ENCODE measurements at regions not wholly inside any gene's neighbourhood (a gene's known extent, or its start where the extent isn't known, plus 50 kb on each side); places are given as distances from the start of the nearest gene placed in this dataset.

GRCh38 chr14:98229656-98230366 is 1042.2 kb downstream of the BCL11B start:
- H2AK5ac ChIP-seq (ENCODE audit: low read depth, low read length): no peak overlapping the region
- H2BK15ac ChIP-seq (ENCODE audit: low read depth, low read length): no peak overlapping the region
- H2BK20ac ChIP-seq (ENCODE audit: low read depth, low read length): no peak overlapping the region
- H3K27ac ChIP-seq (ENCODE audit: insufficient read depth, low read length): no peak overlapping the region
- BruUV-seq (replicated peaks): no TSS peak
- no peaks in the 10 kb centered on the region for H3K36me3 ChIP-seq (ENCODE audit: control insufficient read depth, insufficient read depth, low read length)
- H3K56ac ChIP-seq (ENCODE audit: extremely low read depth, insufficient read depth, low read length): no peak overlapping the region
- no peaks in the 10 kb centered on the region for H3K79me1 ChIP-seq (ENCODE audit: low read depth in 1 of 2, low read length in 2 of 2)
- H3K9me3 ChIP-seq (ENCODE audit: control insufficient read depth, insufficient read depth, low read length): peaks cover 29% of the 10 kb centered on the region
- H4K20me1 ChIP-seq (ENCODE audit: insufficient read depth, low read length): no peaks in the 10 kb centered on the region
- H4K5ac ChIP-seq (ENCODE audit: low read depth, low read length): no peak overlapping the region
- no peak overlapping the region for H4K91ac ChIP-seq (ENCODE audit: insufficient read depth, low read depth, low read length)
- POLR2A ChIA-PET (ENCODE audit: unreplicated experiment): no interaction called here
- dilution Hi-C loops (cut with HindIII; ENCODE audit: low sequenced_read_pairs, unreplicated experiment): no loop called here
- H4K8ac ChIP-seq (ENCODE audit: low read depth in 2 of 2, low read length in 2 of 2): no peak overlapping the region
- DNase-seq (no peak), ATAC-seq (ENCODE audit: low read depth) (no peak)
- 6% methylated on average over 6 of the region's 12 CpGs; no CpG with 5 or more reads in 1 of the 2 experiments for WGBS, 2 experiments (ENCODE audit: extremely low coverage in 2 of 2, insufficient read length in 1 of 2)
- H3K4me1 ChIP-seq (ENCODE audit: control insufficient read depth, insufficient read depth, low read length): no peaks in the 10 kb centered on the region
- no peaks in the 10 kb centered on the region for H3K27me3 ChIP-seq (ENCODE audit: control insufficient read depth, insufficient read depth, low read length)
- in situ Hi-C loops (cut with MboI; ENCODE audit: low sequenced_read_pairs): no loop called here
- H3K23ac ChIP-seq (ENCODE audit: low read depth, low read length): no peak overlapping the region
- TF ChIP-seq USF2 (IDR thresholded peaks at IDR 0.05; ENCODE audit: low read depth, low read length) (no peak), FOS (IDR thresholded peaks at IDR 0.05; ENCODE audit: low read depth, low read length) (no peak), MAFK (IDR thresholded peaks at IDR 0.05; ENCODE audit: low read depth, low read length) (no peak), CTCF (conservative IDR thresholded peaks at IDR 0.05; ENCODE audit: low read depth, low read length) (no peak), BHLHE40 (IDR thresholded peaks at IDR 0.05; ENCODE audit: low read depth, low read length) (no peak), SMC3 (IDR thresholded peaks at IDR 0.05; ENCODE audit: low read depth, low read length) (no peak), POLR2A (IDR thresholded peaks at IDR 0.05; ENCODE audit: low read depth, low read length) (no peak), NFE2L2 (IDR thresholded peaks at IDR 0.05; ENCODE audit: low read depth, low read length) (no peak), MXI1 (IDR thresholded peaks at IDR 0.05; ENCODE audit: borderline replicate concordance, low read depth, low read length) (no peak), RAD21 (IDR thresholded peaks at IDR 0.05; ENCODE audit: low read length) (no peak), CEBPB (IDR thresholded peaks at IDR 0.05; ENCODE audit: low read depth, low read length) (no peak), ELK1 (IDR thresholded peaks at IDR 0.05; ENCODE audit: borderline replicate concordance, low read depth, low read length) (no peak), RCOR1 (IDR thresholded peaks at IDR 0.05; ENCODE audit: insufficient replicate concordance, low read length) (no peak), CHD1 (IDR thresholded peaks at IDR 0.05; ENCODE audit: low read depth, low read length) (no peak), RFX5 (IDR thresholded peaks at IDR 0.05; ENCODE audit: low read depth, low read length) (no peak), MAZ (IDR thresholded peaks at IDR 0.05; ENCODE audit: borderline replicate concordance, low read depth, low read length) (no peak)
- no peak overlapping the region for H3K4me2 ChIP-seq (ENCODE audit: low read depth, low read length)
- no peak overlapping the region for H3K14ac ChIP-seq (replicated peaks; ENCODE audit: low read depth, low read length)
- H2BK120ac ChIP-seq (ENCODE audit: low read depth, low read length): no peak overlapping the region
- H2BK5ac ChIP-seq (ENCODE audit: low read depth, low read length, poor library complexity, severe bottlenecking): no peak overlapping the region
- H3K4me3 ChIP-seq (ENCODE audit: insufficient read depth, low read depth, low read length): no peak overlapping the region
- H3K9ac ChIP-seq (ENCODE audit: low read depth, low read length): no peak overlapping the region
- CTCF ChIA-PET: no interaction called here
- intact Hi-C loops (cut with micrococcal nuclease): no loop called here
- H3K18ac ChIP-seq (ENCODE audit: low read depth, low read length): no peak overlapping the region
- H3K9me1 ChIP-seq (ENCODE audit: insufficient read depth, low read length): no peaks in the 10 kb centered on the region
- no peak overlapping the region for H2AK9ac ChIP-seq (replicated peaks; ENCODE audit: low read depth, low read length, poor library complexity)
- H3K4ac ChIP-seq (ENCODE audit: low read depth, low read length): no peak overlapping the region
- no peak overlapping the region for H2AFZ ChIP-seq (replicated peaks; ENCODE audit: low read length, poor library complexity)

Data from IMR-90 (cell line).